Hepatic stellate cell (primary cell): ENCODE measurements at regions not wholly inside any gene's neighbourhood (a gene's known extent, or its start where the extent isn't known, plus 50 kb on each side); places are given as distances from the start of the nearest gene placed in this dataset.
"Not testable (repeated sequence)": the region's sequence is repeated elsewhere in the genome, so short reads cannot be mapped to it uniquely, and the experiment has no call there.

Experiments used
- DNase-seq: peaks from one replicate; pipeline ENCODE4 v3.0.0; 2011; ENCODE audit warnings: low spot score

GRCh38 chr2:67103157-67103556, 294.0 kb upstream of the ETAA1 start:
- no peak for DNase-seq

DNA sequence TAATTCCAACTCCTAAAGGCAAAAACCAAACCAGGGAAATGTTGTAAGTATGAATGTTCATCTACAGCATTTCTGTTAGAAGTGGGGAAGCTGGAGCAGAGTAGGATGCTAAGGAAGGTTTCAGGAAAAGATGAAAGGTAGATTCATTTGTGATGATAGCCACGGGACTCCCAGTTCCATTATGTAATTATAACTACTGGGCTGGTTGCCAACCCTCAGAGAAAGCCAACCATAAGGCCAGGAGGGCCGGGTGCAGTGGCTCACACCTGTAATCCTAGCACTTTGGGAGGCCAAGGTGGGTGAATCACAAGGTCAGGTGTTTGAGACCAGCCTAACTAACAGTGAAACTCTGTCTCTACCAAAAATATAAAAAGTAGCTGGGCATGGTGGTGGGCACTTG, 288.9 kb upstream of the ETAA1 start:
- DNase-seq = no peak

DNA sequence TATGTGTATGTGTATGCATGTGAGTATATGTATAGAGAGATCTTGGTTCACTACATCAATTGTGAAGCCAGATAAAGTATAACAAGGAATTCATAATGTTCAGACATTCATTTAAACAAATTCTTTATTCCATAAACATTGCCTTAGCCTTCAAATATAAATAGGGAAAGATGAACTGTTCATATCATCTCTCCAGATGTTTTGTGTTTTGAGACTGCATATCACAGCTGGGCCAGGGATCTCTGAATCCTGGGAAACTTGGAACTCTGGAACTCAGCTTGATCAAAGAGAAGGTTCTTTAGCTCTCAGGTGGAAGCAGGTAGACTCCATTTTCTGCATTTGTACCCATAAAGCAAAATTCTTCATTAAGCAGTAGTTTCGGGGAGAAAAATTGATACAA, 272.6 kb upstream of the ETAA1 start:
- no peak for DNase-seq

DNA sequence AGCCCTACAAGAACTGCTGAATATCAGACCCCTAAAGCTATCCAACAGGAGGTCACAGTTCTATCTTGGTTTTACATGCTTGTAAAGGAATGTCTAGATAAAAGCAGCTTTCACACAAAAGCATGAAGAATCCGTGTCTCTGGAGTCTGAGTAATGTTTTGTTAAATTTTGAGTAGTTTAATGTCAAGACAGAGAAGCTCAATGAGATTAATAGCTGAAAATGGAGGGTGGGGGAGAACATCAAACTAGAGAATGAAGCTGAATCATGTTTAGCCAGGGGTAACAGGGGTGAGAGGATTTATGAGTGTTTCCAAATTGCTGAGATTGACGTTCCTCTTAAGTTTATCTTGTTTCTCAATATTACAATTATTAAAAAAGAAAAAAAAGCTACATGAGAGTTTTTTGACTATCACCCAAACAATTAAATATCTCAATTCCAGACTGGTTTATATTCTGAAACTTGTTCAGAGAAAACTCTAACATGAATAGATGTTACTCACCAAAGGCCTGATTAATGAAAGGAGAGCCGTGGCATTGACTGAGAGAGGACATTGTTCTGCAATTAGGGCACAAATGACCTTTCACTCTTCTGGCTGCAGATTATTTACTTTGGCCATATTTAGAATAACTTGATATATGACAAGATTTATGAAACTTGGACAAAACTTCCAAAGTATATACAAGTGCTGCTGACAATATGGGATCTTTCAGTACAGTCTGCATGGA, 266.4 kb upstream of the ETAA1 start:
- peak; percentile 9 for DNase-seq

DNA sequence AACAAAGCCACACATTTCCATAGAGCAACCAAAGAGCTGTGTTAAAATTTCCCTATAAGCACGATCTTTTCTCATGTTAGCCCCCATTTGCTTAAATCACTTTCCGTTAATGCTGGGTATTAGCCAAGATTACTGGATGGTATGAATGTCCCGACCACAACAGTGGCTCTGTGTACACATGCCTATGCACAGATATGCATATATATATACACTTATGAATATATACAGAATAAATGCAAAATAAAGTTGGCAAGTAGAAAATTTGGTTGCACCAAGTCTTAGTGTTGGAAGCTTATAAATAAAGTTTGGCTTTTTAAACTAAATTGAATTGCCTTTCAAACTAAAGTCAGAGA, 265.9 kb upstream of the ETAA1 start:
- no peak for DNase-seq

GRCh38 chr2:67132441-67132940, 264.6 kb upstream of the ETAA1 start:
- not testable (repeated sequence) for DNase-seq

DNA sequence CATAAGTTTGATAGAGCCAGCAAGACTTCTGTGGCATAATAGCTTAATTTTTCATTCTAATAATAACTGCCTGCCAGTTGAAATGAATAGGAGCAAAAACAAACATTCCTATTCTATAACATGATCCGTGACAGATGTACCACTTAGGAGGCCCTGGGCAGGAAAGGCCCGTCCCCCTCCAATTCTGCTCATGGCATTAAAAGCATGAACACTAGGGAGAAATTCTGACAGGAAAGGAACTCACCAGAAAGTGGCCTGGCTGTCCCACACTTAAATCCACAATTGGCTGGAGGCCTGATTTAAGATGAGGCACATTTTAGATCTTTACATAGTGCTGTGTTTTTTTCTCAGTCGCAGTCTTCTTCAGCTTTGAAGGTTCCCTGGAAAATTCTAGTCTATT, 261.9 kb upstream of the ETAA1 start:
- DNase-seq = no peak

GRCh38 chr2:67137699-67138098, 259.4 kb upstream of the ETAA1 start:
- no peak for DNase-seq

DNA sequence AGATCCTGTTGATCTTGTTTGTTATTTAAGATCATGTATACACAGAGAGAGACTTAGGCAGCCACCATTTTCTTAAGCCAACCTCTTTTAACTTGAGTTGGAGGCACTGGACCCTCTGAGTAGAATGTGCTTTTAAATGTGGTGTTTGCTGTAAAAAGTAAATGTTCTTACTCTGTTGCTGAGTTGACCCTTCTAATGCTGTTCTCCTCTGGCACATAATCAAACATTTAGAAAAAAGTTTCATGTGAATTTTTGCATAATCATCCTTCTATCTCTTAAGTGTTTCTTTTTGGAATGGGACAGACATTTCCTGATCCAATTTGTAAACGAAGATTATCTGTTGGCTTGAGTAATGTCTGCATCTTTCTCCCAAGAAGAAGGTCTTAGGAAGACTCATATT, 255.1 kb upstream of the ETAA1 start:
- DNase-seq = no peak

DNA sequence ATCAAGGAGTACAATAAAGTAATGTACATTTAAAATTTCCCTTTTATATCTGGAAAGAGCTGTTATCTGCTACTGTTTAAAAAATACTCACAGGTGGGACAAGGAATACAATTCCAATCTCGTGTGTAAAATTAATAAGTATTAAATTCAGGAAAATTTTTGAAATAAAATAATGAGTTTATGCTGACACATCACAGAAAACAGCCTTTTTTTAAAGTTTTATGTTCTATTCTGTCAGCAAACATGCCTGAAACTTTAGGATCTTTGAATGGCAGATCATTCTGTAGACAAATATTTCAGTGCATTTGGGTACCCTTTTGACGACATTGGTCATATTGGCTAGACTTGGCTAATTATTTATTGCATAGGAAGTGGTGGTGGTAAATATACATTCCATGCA, 254.4 kb upstream of the ETAA1 start:
- DNase-seq = no peak

DNA sequence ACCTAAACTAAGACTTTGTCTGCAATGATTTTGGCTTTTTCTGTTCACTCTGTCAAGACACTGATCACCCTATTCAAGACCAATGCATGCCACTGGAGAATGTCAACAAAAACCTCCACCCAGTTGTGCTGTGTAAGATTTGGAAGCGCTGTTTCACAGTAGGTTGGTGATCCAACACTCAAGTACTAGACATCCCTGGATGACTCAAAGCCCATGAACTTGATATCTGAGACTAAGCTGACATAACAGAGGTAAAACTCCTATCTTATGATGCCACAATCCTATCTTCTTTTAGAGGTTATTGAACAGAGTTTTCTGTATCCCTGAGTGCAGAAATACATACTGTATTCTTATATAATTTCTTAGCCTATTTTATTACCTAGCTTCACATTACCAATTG, 251.3 kb upstream of the ETAA1 start:
- no peak for DNase-seq

DNA sequence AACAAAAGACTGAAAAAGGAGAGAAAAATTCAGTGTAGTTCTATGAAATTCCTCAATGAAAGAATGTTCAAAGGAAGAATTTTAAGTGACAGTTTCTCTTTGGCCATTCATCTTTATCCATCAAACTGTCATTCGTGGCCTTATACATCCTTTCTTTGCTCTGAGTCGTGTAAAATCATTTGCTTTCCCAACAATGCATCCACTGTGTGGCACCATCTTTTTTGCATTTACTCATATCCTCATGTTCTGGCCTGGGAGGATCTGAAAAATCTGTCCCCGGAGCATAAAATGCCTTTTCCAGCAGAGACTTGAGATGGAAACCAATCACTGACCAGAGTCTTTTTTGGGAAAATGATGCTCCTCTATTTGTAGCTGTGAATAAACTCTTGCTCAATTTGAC, 240.3 kb upstream of the ETAA1 start:
- no peak for DNase-seq

- DNase-seq = no peak
Measured at GRCh38 chr2:67158718-67159117, 238.4 kb upstream of the ETAA1 start.

- DNase-seq = no peak
Measured at GRCh38 chr2:67159929-67160328, 237.2 kb upstream of the ETAA1 start.

- DNase-seq = no peak
Measured at GRCh38 chr2:67164771-67165522, 232.2 kb upstream of the ETAA1 start.

GRCh38 chr2:67165523-67165990, 231.6 kb upstream of the ETAA1 start:
- DNase-seq = no peak

GRCh38 chr2:67166511-67166910, 230.6 kb upstream of the ETAA1 start:
- DNase-seq = not testable (repeated sequence)

- DNase-seq = no peak
Measured at GRCh38 chr2:67169417-67170140, 227.6 kb upstream of the ETAA1 start.

DNA sequence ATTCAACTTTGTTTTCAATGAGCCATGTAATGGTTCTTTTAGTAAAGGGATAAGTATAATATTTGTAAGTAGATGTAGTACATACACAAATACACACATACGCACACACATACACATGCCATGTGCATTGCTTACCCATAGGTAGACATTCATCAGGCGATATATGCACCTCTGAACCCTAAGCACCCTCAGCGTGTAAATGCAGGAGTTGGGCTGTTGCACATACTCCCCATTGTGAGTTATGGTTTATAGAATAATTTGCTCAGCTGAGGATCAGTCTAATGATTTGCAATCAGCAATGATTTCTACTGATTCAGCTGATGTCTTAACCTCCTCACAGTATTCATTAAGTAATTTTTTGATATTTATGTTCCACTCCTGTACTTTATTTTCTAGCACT, 217.6 kb upstream of the ETAA1 start:
- no peak for DNase-seq

GRCh38 chr2:67180841-67181240, 216.3 kb upstream of the ETAA1 start:
- DNase-seq = no peak

DNA sequence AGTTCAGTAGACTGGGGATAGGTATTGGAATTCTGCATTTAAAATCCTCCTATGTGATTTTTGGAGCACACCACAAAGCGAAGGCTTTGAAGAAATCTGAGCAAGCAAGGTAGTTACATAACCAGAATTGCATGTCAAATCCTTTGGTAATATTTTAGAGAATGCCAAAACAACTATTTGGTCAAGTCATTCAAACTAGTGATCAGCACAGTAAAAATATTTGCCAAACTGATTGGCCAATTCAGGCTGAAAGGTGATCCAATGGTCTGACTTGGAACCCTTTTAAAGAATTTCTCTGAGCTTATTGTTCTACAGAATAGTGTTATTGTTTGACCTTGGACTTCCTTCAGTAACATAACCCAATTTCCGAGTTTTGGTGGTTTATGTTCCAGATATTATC, 214.2 kb upstream of the ETAA1 start:
- DNase-seq = no peak

- DNase-seq = no peak
Measured at GRCh38 chr2:67186326-67186725, 210.8 kb upstream of the ETAA1 start.

DNA sequence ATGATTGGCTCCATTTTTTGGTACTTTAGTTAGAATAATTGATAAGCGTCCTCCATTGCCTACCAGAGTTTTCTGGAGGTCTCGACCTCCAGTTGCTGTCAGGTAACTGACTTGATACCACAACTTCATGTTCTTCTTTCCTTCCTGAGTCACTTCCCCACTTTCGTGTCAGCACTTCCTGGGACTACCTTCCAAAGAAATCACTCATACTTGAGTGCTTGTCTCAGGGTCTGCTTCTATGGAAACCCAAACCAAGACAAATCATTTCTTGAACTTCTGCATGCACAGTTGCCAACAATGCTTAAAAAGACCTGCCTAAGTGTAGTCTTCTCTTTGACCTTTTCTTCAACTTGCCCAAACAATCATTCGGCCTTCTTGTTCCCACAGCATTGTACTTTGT, 210.3 kb upstream of the ETAA1 start:
- no peak for DNase-seq
